Colonic mucosa (tissue), 4 donors: ENCODE measurements at regions not wholly inside any gene's neighbourhood (a gene's known extent, or its start where the extent isn't known, plus 50 kb on each side); places are given as distances from the start of the nearest gene placed in this dataset.

Experiments used
- DNase-seq: peaks from one replicate; pipeline ENCODE4 v3.0.0-alpha.2; 2020
- H3K27ac ChIP-seq: fragments of 200-600 bp; one replicate; pipeline ENCODE4 v1.8.0; 2021
- H3K27me3 ChIP-seq: fragments of 200-600 bp; one replicate; pipeline ENCODE4 v1.8.0; 2021
- H3K36me3 ChIP-seq: fragments of 200-600 bp; one replicate; pipeline ENCODE4 v1.8.0; 2021
- H3K4me1 ChIP-seq: fragments of 200-600 bp; one replicate; pipeline ENCODE4 v1.8.0; 2021; ENCODE audit warnings: mild to moderate bottlenecking
- H3K4me3 ChIP-seq: fragments of 200-600 bp; one replicate; pipeline ENCODE4 v1.8.0; 2021
- H3K9ac ChIP-seq, 2 donors: one replicate each; pipeline ENCODE4 v1.7.0; 2013; ENCODE audit warnings: control low read depth in 2 of 2, low read depth in 2 of 2, low read length in 2 of 2
- H3K9me3 ChIP-seq: fragments of 200-600 bp; one replicate; pipeline ENCODE4 v1.8.0; 2021
- CTCF ChIP-seq: fragments of 200-600 bp; IDR thresholded peaks from one replicate; pipeline ENCODE4 v1.8.0; 2022; ENCODE audit warnings: antibody characterized with exemption, mild to moderate bottlenecking
- intact Hi-C: fragments of 100-400 bp; cut with DNase I; formaldehyde crosslinking; loops from one replicate; pipeline ENCODE4 v1.14.1; 2022
- donor health status: healthy.
- donor health status: DM: no; HTN: no; CAD: no.
- donor health status: DM: no; HTN: no; CAD: no.

- H3K36me3 ChIP-seq = no peaks in the 10 kb centered on the region
- DNase-seq = no peak
- H3K9ac ChIP-seq = no peak overlapping the region
- H3K9me3 ChIP-seq = no peaks in the 10 kb centered on the region
- peaks cover 14% of the 10 kb centered on the region for H3K27me3 ChIP-seq
- intact Hi-C loops = no loop called here
- H3K4me1 ChIP-seq = no peaks in the 10 kb centered on the region
- no peak overlapping the region for H3K4me3 ChIP-seq
- no peak overlapping the region for H3K27ac ChIP-seq
- TF ChIP-seq CTCF = no peak
Observed at GRCh38 chr3:128553560-128553959, 60.6 kb upstream of the GATA2 start.

GRCh38 chr3:128551867-128552266 is 58.9 kb upstream of the GATA2 start:
- peaks cover 14% of the 10 kb centered on the region for H3K27me3 ChIP-seq
- H3K9ac ChIP-seq = no peak overlapping the region
- no peak for TF ChIP-seq CTCF
- H3K9me3 ChIP-seq = no peaks in the 10 kb centered on the region
- H3K4me1 ChIP-seq = no peaks in the 10 kb centered on the region
- H3K4me3 ChIP-seq = no peak overlapping the region
- intact Hi-C loops = no loop called here
- no peak overlapping the region for H3K27ac ChIP-seq
- DNase-seq = no peak
- no peaks in the 10 kb centered on the region for H3K36me3 ChIP-seq

DNA sequence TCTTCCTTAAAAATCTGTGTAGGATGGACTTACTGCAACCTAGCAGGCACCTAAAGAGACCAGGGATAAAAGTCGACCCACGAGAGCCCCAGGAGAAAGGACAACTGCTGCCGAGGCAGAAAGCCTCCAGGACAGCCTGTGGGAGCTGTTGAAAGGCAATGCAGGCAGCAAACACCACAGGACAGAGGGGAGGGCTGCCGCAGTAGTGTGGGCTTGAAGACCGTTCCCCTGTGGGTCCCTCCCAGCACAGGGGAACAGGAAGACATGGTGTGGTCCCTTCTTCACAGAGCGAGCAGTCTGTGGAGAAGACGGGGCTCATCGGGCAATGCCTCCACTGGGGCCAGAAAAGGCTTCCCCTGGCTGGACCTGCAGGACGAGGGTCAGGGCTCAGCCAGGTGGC is 58.5 kb upstream of the GATA2 start:
- Histone ChIP-seq H3K27me3 (peaks cover 14% of the 10 kb centered on the region), H3K4me3 (no peak overlapping the region), H3K9ac (no peak overlapping the region), H3K9me3 (no peaks in the 10 kb centered on the region), H3K27ac (no peak overlapping the region), H3K36me3 (no peaks in the 10 kb centered on the region), H3K4me1 (no peaks in the 10 kb centered on the region)
- intact Hi-C loops = no loop called here
- DNase-seq = no peak
- no peak for TF ChIP-seq CTCF

- DNase-seq = no peak
- Histone ChIP-seq H3K27ac (no peak overlapping the region), H3K4me1 (no peaks in the 10 kb centered on the region), H3K4me3 (no peak overlapping the region), H3K27me3 (peaks cover 12% of the 10 kb centered on the region), H3K9ac (no peak overlapping the region), H3K36me3 (no peaks in the 10 kb centered on the region), H3K9me3 (no peaks in the 10 kb centered on the region)
- no peak for TF ChIP-seq CTCF
- intact Hi-C loops = no loop called here
Observed at GRCh38 chr3:128550471-128551126, 57.6 kb upstream of the GATA2 start.

DNA sequence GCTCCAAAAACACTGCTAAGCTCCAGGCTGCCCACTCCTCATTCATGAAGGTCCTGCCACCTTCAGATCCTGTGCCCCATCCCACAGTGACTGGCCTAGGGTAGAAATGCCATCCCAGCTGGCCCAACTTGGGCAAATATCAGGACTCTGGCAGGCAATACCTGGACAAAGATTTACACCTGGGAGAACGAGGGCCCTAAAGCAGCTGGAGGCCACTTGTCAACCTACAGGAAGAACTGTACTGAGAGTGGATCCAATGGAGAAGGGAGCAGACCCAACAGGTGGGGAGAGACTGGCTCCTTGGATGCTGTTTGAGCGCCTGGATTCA is 57.1 kb upstream of the GATA2 start:
- H3K36me3 ChIP-seq = no peaks in the 10 kb centered on the region
- H3K27ac ChIP-seq = no peak overlapping the region
- H3K9me3 ChIP-seq = no peaks in the 10 kb centered on the region
- DNase-seq = no peak
- no peaks in the 10 kb centered on the region for H3K4me1 ChIP-seq
- TF ChIP-seq CTCF = no peak
- peaks cover 7% of the 10 kb centered on the region for H3K27me3 ChIP-seq
- intact Hi-C loops = no loop called here
- H3K9ac ChIP-seq = no peak overlapping the region
- no peak overlapping the region for H3K4me3 ChIP-seq
